Chondrocyte (in vitro differentiated cells): ENCODE measurements at regions not wholly inside any gene's neighbourhood (a gene's known extent, or its start where the extent isn't known, plus 50 kb on each side); places are given as distances from the start of the nearest gene placed in this dataset.

ENCODE experiments used
- DNase-seq: peaks from one replicate; pipeline ENCODE4 v3.0.0; 2021; ENCODE audit warnings: mixed read lengths, low spot score
- H3K27ac Mint-ChIP-seq: one replicate; pipeline ENCODE4 v1.8.0; 2021; ENCODE audit warnings: mild to moderate bottlenecking, moderate library complexity, mixed read lengths; ENCODE audit not compliant: unreplicated experiment
- H3K27me3 Mint-ChIP-seq: 2 replicates; pipeline ENCODE4 v1.8.0; 2021; ENCODE audit warnings: low read depth, mixed read lengths
- H3K36me3 Mint-ChIP-seq: 2 replicates; pipeline ENCODE4 v1.8.0; 2021; ENCODE audit warnings: low read depth, mixed read lengths
- H3K4me1 Mint-ChIP-seq: 2 replicates; pipeline ENCODE4 v1.8.0; 2021; ENCODE audit warnings: low read depth, mild to moderate bottlenecking, mixed read lengths
- H3K4me3 Mint-ChIP-seq: one replicate; pipeline ENCODE4 v1.8.0; 2021; ENCODE audit warnings: mild to moderate bottlenecking, moderate library complexity, mixed read lengths; ENCODE audit not compliant: unreplicated experiment
- H3K9me3 Mint-ChIP-seq: 2 replicates; pipeline ENCODE4 v1.8.0; 2021; ENCODE audit warnings: low read depth, mixed read lengths
- CTCF ChIP-seq: fragments of 200-600 bp; sonication (generic); IDR thresholded peaks from 2 replicates; pipeline ENCODE4 v1.5.0; 2021; ENCODE audit warnings: antibody characterized with exemption, mild to moderate bottlenecking, moderate library complexity

GRCh38 chr16:73196670-73197069, 148.7 kb upstream of the ZFHX3 start:
- no peak overlapping the region for H3K4me3 Mint-ChIP-seq
- no peaks in the 10 kb centered on the region for H3K27me3 Mint-ChIP-seq
- H3K36me3 Mint-ChIP-seq, result no peaks in the 10 kb centered on the region
- peaks cover 18% of the 10 kb centered on the region for H3K4me1 Mint-ChIP-seq
- peak; percentile 75 for TF ChIP-seq CTCF
- no peak for DNase-seq
- H3K9me3 Mint-ChIP-seq, result no peaks in the 10 kb centered on the region
- no peak overlapping the region for H3K27ac Mint-ChIP-seq

GRCh38 chr16:73193464-73193863, 145.5 kb upstream of the ZFHX3 start:
- H3K27me3 Mint-ChIP-seq, result no peaks in the 10 kb centered on the region
- no peak overlapping the region for H3K27ac Mint-ChIP-seq
- no peaks in the 10 kb centered on the region for H3K36me3 Mint-ChIP-seq
- no peak overlapping the region for H3K4me3 Mint-ChIP-seq
- H3K4me1 Mint-ChIP-seq, result peaks cover 10% of the 10 kb centered on the region
- TF ChIP-seq CTCF, result no peak
- no peak for DNase-seq
- H3K9me3 Mint-ChIP-seq, result no peaks in the 10 kb centered on the region

- Mint-ChIP-seq H3K36me3 (no peaks in the 10 kb centered on the region), H3K27me3 (no peaks in the 10 kb centered on the region), H3K4me3 (no peak overlapping the region), H3K4me1 (peaks cover 11% of the 10 kb centered on the region), H3K9me3 (no peaks in the 10 kb centered on the region), H3K27ac (no peak overlapping the region)
- DNase-seq, result no peak
- no peak for TF ChIP-seq CTCF
Measured at GRCh38 chr16:73192232-73192894, 144.4 kb upstream of the ZFHX3 start.

GRCh38 chr16:73191660-73192046, 143.7 kb upstream of the ZFHX3 start:
- no peaks in the 10 kb centered on the region for H3K9me3 Mint-ChIP-seq
- H3K36me3 Mint-ChIP-seq, result no peaks in the 10 kb centered on the region
- no peak overlapping the region for H3K27ac Mint-ChIP-seq
- TF ChIP-seq CTCF, result no peak
- no peak overlapping the region for H3K4me3 Mint-ChIP-seq
- H3K4me1 Mint-ChIP-seq, result peaks cover 18% of the 10 kb centered on the region
- DNase-seq, result no peak
- no peaks in the 10 kb centered on the region for H3K27me3 Mint-ChIP-seq

- no peak overlapping the region for H3K27ac Mint-ChIP-seq
- H3K27me3 Mint-ChIP-seq, result no peaks in the 10 kb centered on the region
- no peak for TF ChIP-seq CTCF
- H3K4me3 Mint-ChIP-seq, result no peak overlapping the region
- no peak for DNase-seq
- no peaks in the 10 kb centered on the region for H3K9me3 Mint-ChIP-seq
- H3K4me1 Mint-ChIP-seq, result peaks cover 23% of the 10 kb centered on the region
- H3K36me3 Mint-ChIP-seq, result no peaks in the 10 kb centered on the region
Measured at GRCh38 chr16:73190688-73191659, 143.0 kb upstream of the ZFHX3 start.
